Esophagus mucosa (tissue), 1 donor: ENCODE measurements at regions not wholly inside any gene's neighbourhood (a gene's known extent, or its start where the extent isn't known, plus 50 kb on each side); places are given as distances from the start of the nearest gene placed in this dataset.
A peak's percentile ranks its signal among the peaks of the same experiment; 100 is the strongest.
"Not testable (repeated sequence)": the region's sequence is repeated elsewhere in the genome, so short reads cannot be mapped to it uniquely, and the experiment has no call there.

Experiments used
- ATAC-seq: fragments of 200-7000 bp; cut with Tn5 transposase; one replicate; pipeline ENCODE4 v1.9.1; 2020
- donor health status: DM: yes; HTN: yes; CAD: no.

DNA sequence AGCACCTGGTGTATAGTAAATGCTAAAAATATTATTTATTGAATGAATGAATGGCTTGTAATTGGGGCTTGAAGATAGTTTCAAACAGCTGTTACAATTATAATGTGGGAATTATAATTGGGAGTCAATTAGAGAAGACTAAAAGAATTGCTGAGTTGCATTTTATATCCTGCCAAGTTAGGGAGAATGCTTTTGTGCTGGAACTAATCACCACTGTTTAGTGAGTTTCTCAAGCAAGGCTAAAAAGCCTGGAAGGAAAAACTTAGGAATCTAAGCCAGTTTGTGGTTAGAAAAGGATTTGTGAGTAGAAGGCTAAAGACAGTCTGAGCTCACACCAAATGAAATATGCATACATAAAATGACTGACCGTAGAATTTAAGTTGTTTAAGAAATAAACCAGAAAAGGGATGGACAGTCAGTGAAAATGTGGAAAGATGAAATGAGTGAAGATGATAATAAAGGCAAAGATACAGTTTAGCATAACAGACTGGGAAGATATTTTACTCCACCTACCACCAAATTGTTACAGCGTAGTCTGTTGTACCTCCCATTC is 647.7 kb upstream of the FSHR start:
- no peak for ATAC-seq

DNA sequence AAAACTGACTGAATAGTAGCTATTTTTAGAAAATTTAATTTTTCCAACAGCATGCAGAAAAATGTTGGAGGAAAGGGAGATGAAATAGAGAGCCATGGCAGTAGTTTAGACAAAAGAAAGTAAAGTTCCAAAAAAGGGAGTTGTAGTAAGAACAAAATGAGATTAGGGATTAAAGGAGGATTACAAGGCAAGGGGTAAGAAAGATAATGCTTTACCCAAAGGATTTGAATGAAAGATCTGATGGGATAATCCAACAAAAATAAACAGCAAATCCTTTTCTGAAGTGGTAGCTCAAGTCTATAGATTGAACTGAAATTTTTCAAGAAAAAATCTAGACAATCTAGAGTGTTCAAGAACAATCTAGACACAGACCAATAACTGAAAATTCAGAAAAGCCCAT is 644.3 kb upstream of the FSHR start:
- no peak for ATAC-seq

DNA sequence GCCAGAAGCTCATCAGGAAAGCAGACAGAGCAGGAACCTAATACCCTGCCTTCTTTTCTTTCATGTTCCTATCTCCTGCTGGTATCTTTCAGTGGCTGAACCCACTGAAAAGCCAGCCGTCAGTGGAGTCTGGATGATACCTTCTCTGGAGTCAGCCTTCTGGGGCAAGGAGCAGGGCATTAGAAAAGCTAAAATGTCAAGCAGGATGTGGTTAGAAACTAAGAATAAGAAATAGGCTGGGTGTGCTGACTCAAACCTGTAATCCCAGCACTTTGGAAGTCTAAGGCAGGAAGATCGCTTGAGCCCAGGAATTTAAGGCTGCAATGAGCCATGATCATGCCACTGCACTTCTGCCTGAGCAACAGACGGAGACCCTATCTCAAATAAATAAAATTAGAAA is 642.0 kb upstream of the FSHR start:
- ATAC-seq: no peak

DNA sequence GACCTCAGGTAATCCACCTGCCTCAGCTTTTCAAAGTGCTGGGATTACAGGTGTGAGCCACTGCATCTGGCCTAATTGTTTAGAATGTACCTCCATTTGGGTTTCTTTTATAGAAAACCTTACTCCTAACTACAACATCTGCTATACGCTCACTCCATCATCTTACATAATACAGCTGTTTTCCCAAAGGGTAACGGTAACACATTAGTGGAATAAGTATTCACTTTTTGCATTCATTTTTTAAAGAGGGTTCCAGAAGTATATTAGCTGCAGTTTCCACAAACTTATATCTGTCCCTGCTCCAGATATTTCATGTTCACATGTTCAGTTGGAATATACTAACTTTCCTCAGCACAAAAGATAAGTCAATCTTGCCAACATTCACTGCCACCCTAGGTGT is 640.1 kb upstream of the FSHR start:
- ATAC-seq: no peak

DNA sequence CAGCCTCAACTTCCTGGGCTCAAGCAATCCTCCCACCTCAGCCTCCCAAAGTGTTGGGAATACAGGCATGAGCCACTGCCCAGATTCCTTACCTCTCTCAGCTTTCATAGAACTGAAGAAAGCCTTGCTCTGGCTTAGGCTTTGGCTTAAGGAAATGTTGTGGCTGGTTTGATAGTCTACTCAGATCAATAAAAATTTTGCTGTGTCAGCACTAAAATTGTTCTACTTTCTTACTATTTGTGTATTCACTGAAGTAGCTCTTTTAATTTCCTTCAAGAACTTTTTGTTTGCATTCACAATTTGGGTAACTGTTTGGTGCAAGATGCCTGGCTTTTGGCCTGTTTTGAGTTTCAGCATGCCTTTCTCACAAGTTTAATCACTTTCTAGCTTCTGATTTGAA is 634.0 kb upstream of the FSHR start:
- ATAC-seq: no peak

DNA sequence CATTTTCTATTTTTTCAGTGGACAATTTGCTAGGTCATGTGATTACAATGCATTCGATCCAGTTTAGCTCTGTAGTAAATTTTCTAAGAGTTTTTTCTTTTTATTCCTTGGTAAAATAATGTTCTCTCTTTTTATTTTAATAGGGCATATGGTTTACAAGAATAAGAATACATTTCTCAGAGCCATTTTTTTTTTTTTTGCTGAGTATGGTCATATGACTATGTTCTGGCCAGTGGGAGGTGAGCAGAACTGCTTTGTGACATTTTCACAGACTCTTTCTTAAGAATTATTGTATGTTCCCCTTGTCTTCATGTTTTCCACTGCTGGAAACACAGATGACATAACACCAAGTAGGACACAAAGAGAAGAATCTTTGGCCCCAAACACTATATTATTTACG is 626.6 kb upstream of the FSHR start:
- no peak for ATAC-seq

DNA sequence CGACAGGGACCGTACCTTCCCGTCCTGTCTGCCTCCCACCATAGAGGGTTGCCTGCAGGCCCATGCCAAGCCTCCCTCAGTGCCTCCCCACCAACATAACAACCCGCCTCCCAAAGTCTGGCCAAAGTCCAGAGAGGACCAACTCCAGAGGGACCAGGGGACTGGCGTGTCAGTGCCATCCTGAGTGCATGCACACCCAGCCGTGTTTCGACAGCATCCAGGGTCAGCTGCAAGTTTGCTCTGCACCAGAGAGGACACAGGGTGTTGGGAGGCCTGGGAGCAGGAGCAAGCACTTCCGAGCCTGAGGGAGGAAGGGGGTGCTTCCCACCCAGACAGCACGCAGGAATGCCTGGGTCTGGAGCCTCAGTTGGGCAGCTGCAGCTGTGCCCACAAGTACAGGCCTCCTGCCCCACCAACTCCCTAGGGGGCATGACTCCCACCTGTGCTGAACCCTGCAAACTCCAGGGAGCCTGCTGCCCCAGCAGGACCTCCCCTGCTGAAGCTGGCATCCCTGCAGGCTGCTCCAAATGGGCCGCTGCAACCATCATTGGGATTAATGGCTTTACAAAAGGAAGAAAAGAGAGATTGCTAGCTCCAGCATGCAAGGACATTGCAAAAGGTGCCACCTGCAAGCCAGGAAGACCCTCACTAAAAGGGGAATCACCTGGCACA is 618.1 kb upstream of the FSHR start:
- no peak for ATAC-seq

DNA sequence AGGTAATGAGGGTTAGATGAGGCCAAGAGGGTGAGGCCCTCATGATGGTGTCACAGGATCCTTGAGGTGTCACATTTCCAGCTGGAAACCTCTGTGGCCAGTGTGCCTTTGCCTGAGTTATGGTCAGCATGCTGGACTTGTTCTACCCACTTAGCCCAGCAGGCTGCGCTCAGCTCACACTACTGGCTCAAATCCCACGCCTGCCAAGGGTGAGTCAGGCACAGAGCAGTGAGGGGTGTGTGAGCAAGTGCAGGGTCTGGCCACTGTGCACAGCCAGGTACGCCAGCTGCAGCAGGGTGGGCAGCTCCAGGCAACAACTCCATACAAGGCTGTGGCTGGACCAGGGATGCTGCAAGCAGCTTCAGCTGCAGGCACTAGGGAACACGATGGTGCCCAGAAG is 616.6 kb upstream of the FSHR start:
- peak; percentile 62 for ATAC-seq

DNA sequence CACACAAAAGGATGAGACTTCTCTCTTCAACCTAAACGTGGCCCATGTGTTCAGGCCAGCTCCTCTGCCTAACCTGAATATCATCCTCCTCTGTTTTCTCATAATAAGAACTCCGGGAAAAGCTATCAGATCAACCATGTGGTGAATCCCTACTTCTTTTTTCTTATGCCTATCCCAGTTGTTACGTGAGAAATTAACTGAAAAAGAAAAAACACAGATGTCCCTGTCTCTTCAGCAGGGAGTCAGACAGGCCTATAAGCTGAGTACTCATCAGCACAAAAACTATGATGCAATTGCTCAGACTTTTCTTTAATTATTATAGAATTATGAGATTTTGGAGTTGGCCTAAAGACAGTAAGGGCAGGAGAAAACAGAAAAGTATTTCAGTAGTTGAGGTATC is 613.0 kb upstream of the FSHR start:
- no peak for ATAC-seq

DNA sequence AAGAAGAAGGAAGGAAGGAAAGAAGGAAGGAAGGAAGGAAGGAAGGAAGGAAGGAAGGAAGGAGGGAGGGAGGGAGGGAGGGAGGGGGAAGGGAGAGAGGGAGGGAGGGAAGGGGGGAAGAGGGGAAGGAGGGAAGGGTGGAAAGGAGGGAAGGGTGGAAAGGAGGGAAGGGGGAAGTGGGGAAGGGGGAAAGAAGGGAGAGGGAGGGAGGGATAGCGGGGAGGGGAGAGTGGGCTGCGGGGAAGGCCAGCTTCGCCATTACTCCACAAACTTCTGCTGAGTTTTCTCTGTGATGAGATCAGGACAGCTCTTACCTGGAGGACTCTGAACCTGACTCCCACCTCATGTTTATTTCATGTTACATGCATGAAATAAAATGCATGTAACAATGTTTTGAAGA is 601.5 kb upstream of the FSHR start:
- ATAC-seq: no peak

DNA sequence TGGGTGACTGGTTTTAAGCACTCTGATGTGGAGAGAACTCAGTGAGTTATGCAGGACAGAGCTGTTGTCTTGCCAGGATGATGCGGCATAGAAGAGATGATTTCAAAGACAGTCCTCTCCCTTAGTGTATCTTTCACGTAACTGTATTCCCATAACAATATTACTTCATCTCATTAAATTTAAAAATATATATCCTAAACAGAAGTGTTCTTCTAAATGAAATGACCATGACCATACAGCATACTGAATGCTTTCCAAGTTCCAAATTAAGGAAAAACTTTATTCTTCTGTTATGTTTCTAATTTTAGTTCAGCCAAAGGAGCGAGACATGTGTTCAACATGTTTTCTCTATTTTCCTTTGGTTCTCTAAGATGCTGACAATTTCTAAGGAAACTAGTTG is 600.1 kb upstream of the FSHR start:
- ATAC-seq: no peak

DNA sequence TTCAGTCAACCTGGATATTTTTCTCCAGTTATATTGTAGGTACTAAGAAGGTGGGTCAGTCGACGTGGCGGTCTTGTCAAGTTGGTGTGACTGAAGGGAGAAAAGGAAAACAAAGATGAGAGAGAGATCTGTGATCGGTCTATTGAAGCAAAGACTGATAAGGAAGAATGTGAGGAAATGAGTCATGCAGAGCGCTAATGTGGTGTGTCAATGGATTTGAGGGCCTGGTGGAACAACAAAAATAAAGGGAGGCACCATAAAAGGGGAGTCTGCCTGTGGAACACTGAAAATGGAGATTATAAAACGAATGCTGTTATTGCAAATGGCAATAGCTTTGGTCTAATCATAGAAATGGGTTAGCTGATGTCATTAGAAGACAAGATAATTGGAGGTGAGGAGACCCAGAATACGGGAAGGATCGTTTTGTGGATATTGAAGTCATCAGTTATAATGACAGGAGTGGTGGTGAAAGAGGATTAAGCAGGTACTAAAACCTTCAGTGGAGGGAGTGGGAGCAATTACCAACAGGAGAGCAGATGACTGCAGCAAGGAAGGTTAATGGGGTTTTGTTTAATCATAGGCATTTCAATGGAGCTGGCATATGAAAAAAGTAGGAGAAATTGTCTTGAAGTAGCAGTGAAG is 599.1 kb upstream of the FSHR start:
- no peak for ATAC-seq

DNA sequence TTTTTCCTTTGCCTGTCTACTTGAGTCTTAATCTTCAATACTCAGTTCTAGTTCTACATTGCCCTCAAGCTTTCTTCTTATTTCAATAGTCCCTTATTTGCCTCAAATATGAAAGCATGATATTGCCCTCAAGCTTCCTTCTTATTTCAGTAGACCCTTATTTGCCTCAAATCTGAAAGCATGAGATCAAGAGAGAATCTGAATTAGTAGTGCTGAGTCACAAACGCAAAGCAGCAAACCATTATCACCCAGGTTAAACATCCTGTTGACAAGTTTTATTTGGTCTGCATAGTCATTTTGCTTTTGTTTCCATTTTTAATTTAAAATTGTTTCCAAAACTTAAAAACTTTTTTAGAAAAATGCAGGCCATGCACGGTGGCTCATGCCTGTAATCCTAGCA is 583.3 kb upstream of the FSHR start:
- ATAC-seq: no peak

DNA sequence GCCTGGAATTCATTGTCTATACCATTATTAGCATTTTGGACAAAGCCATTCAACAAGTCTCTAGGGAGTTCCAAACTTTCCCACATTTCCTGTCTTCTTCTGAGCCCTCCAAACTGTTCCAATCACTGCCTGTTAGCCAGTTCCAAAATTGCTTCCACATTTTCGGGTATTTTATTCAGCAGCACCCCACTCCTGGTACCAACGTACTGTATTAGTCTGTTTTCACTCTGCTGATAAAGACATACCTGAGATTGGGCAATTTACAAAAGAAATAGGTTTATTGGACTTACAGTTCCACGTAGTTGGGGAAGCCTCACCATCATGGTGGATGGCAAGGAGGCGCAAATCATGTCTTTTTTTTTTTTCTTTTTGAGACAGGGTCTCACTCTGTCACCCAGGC is 578.6 kb upstream of the FSHR start:
- not testable (repeated sequence) for ATAC-seq

DNA sequence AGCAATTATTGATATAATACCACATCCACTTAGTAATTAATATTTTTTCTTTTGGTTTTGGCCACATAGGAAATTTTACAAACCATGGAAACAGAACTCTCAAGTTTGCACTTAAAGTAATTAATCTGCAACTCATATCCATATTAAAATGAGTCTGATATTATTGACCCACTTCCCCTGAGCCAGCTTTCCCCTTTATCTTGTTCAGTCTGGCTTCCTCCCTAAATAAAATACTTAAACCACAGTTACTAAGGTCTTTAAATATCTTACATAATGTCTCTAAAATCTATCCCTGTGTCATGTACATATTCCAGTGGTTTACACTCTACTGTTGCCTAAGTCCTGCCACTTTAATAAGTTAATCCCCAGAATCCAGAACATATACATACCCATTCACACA is 564.9 kb upstream of the FSHR start:
- ATAC-seq: no peak

DNA sequence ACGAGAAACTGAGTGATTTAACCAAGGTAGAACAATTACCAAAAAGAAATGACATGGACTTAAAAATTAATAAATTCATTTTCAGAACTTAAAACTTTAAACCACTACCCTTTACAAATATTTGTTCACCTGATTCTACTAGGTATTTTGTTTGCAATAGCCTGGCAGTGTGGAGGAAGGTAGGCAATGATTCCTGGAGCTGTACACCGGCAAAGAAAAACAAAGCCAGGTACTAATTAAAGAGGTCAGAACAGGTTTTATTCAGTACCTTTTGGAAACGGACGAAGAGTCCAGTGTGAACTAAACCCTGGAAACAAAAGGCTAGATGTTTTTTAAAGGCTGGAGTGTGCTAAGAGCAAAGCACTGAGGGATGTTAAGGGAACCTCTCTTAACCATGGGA is 561.3 kb upstream of the FSHR start:
- ATAC-seq: no peak

DNA sequence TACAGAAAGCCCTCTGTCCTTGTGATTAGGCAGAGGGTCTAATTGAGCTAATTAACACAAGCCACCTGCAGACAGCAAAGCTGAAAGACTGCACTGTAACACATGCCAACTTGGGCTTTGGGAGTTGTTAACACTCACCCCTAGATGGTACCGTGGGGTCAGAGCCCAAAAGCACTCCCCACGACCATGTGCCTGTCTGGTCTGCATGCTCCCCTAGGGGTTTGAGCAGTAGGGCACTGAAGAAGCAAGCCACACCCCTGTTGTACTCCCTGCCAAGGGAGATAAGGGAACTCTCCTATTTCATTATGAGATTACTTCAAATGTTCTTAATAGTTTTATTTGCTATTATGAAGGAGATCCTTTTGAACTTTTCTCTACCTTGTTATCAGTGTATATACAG is 560.1 kb upstream of the FSHR start:
- ATAC-seq: no peak

DNA sequence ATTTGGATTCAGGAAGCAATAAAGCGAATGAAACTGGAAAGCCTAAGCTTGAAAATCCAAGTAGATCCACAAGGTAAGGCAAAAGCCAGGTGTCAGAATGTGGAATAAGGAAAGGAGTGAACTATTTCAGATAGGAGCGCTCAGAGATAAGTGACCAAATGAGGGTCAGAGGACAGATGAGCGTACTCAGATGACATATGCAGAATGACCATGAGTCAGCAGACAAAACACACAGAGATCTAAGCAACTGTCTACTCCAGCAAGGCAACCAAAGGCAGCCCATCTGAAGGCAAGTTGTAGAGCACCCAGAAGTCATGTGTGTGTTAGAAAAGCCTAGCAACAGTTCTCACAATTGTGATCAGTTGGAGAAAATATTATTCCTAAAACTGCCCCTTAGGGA is 548.4 kb upstream of the FSHR start:
- ATAC-seq: no peak

DNA sequence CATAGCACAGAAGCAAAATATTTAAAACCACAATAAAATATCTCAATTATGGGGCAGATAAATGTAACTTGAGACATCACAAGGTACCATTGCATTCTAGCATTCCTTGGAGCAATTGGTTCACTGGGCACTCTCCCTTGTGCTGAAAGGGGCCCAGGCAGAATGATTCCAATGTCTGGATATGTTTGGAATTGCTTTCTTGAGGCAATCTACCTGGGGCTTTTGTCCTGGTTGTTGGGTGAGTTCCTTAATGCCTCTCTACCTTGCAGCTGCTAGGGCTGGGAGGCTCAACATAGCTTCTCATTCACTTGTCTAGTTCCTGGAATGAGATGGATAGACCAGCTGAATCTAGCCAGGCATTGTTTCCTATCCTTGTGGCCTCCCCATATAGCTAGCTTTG is 539.6 kb upstream of the FSHR start:
- ATAC-seq: no peak

DNA sequence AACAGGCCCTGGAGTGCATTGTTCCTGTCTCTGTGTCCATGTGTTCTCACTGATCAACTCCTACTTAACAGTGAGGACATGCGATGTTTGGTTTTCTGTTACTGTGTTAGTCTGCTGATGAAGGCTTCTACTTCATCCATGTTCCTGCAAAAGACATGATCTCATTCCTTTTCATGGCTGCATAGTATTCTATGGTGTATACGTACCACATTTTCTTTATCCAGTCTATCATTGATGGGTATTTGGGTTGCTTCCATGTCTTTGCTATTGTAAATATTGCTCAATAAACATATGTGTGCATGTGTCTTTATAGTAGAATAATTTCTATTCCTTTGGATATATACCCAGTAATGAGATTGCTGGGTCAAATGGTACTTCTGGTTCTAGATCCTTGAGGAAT is 537.7 kb upstream of the FSHR start:
- not testable (repeated sequence) for ATAC-seq

DNA sequence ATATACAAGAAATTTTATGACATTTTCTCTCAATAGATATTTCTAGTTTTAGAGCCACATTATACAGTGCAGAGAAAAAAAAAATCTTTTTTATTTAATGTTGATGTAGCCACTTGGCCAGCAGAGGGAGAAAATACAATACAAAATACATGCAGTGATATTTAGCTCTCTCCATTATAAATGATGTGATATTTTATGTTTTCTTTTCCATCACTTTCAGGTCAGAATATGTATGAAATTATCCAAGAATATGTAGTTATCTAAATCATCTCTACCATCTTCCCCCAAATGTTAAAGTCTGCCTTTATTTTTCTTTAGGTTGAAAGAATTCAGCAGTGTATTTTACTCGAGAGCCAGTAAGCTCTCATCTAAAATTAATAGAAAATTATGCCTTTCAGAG is 533.6 kb upstream of the FSHR start:
- ATAC-seq: no peak

DNA sequence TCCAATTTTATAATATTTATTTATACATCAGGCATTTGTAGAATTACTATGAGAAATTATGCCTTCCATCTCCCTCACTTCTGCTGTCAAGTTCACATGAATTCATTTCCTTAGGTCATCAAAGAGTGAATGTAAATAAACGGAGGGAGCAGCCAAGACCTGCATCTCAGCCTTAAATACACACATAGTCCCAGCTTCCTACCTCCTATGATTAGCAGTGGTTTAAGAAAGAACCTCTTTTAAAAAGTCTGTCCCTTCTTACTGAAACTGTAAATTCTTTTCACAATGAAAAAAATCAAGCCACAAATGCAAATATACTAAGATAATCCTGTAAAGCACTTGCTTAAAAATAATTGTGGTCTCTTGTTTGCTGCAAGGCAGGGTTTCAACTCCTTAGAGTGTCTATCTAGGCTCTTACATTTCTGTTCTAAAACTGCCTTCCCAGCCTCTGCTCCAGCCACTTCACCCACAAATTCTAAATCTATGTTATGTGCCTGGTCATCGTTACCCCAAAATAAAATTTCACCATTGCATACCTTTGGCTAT is 532.7 kb upstream of the FSHR start:
- no peak for ATAC-seq

DNA sequence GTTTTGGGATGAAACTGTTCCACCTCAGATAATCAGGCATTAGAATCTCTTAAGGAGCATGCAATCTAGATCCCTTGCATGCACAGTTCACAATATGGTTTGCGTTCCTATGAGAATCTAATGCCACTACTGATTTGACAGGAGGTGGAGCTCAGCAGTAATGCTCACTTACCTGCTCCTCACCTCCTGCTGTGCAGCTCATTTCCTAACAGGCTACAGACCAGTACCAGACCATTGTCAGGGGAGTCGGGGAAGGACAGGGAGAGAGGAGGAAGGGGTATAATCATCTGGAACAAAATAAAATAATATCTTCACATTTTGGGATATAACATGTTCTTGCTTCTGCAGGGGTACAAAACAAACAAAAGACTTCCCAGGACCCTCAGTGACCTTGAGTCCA is 532.0 kb upstream of the FSHR start:
- no peak for ATAC-seq

DNA sequence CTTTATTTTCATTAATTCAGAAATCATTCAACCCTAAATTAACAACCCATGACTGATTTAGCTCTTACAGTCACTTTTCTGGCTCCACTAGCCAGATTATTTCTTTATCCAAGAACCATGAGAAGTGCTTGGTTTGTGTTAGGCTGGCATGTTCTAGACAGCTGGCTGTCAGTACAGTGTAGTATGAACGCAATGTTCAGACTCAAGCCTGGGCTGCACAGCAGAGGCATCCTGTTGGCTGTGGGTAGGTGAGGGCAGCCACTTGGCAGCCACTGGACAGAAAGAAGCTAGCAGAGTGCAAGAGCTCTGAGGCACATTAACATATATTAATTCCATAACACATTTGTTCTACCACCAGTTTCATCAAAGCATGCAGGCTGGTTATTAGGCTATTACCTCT is 522.9 kb upstream of the FSHR start:
- no peak for ATAC-seq
